H1 (cell line): ENCODE measurements at regions not wholly inside any gene's neighbourhood (a gene's known extent, or its start where the extent isn't known, plus 50 kb on each side); places are given as distances from the start of the nearest gene placed in this dataset.

ENCODE experiments used
- CTCF ChIA-PET: fragments of 300-600 bp; sonication (Branson Sonifier 250); formaldehyde crosslinking; loops from one replicate; lab custom pipeline; 2021; ENCODE audit not compliant: partially characterized antibody; lab: Charles Lee
- POLR2A ChIA-PET: fragments of 300-600 bp; sonication (Branson Sonifier 250); formaldehyde crosslinking; loops from one replicate; lab custom pipeline; 2021; ENCODE audit warnings: inconsistent platforms; ENCODE audit not compliant: partially characterized antibody; lab: Charles Lee
- DNase-seq, 2 experiments: peaks; one replicate each; pipeline versions ENCODE4 v3.0.0 to v3.0.0-alpha.2; 2010 to 2022; ENCODE audit warnings: low spot score in 2 of 2, low read depth in 1 of 2, mixed read lengths in 1 of 2
- FAIRE-seq: peaks from 2 replicates; lab custom pipeline; 2011; peaks lifted over from hg19 to GRCh38; lab: Jason Lieb, UNC
- H2AFZ ChIP-seq: 2 replicates; pipeline ENCODE4 v1.8.1; 2012; ENCODE audit warnings: low read length, inconsistent platforms
- H2AK5ac ChIP-seq: 2 replicates; pipeline ENCODE4 v1.6.1; 2013; ENCODE audit warnings: low read depth, low read length
- H2BK120ac ChIP-seq: replicated peaks from 2 replicates; pipeline ENCODE3; 2013; ENCODE audit warnings: low read depth, low read length, inconsistent platforms
- H2BK12ac ChIP-seq: 2 replicates; pipeline ENCODE4 v1.6.1; 2013; ENCODE audit warnings: low read depth, low read length
- H2BK15ac ChIP-seq: 2 replicates; pipeline ENCODE4 v1.6.1; 2013; ENCODE audit warnings: low read length
- H2BK20ac ChIP-seq: 2 replicates; pipeline ENCODE4 v1.6.1; 2013; ENCODE audit warnings: low read length
- H2BK5ac ChIP-seq: 2 replicates; pipeline ENCODE4 v1.6.1; 2013; ENCODE audit warnings: low read depth, low read length
- H3K14ac ChIP-seq: 2 replicates; pipeline ENCODE4 v1.6.1; 2013; ENCODE audit warnings: inconsistent platforms; ENCODE audit not compliant: insufficient read length
- H3K18ac ChIP-seq: 2 replicates; pipeline ENCODE4 v1.6.1; 2013; ENCODE audit warnings: low read length; ENCODE audit errors: extremely low read depth
- H3K23ac ChIP-seq: 2 replicates; pipeline ENCODE4 v1.6.1; 2013; ENCODE audit warnings: inconsistent platforms; ENCODE audit not compliant: insufficient read length
- H3K23me2 ChIP-seq: 2 replicates; pipeline ENCODE4 v1.6.1; 2013; ENCODE audit warnings: low read depth, low read length
- H3K27ac ChIP-seq: 2 replicates; pipeline ENCODE4 v1.6.1; 2011; ENCODE audit warnings: low read depth, low read length, inconsistent platforms
- H3K27me3 ChIP-seq, 4 experiments: replicated peaks in 1 of 4; 1 replicate in 1 of 4; 2 replicates in 3 of 4; pipeline versions ENCODE4 v1.6.1 to v1.8.1; 2011 to 2013; ENCODE audit warnings: low read length in 3 of 4, mild to moderate bottlenecking in 3 of 4, inconsistent platforms in 2 of 4, mixed read lengths in 2 of 4, moderate library complexity in 1 of 4; ENCODE audit not compliant: control insufficient read depth in 3 of 4, insufficient read depth in 3 of 4; ENCODE audit errors: extremely low read depth in 1 of 4
- H3K36me3 ChIP-seq, 4 experiments: 2 replicates each; pipeline versions ENCODE4 v1.6.1 to v1.8.1; 2011 to 2013; ENCODE audit warnings: mild to moderate bottlenecking in 4 of 4, low read length in 3 of 4, moderate library complexity in 2 of 4, control low read depth in 1 of 4, inconsistent platforms in 1 of 4; ENCODE audit not compliant: insufficient read depth in 4 of 4, control insufficient read depth in 2 of 4
- H3K4ac ChIP-seq: replicated peaks from 2 replicates; pipeline ENCODE3; 2013; ENCODE audit warnings: low read length, low read depth, mixed read lengths, inconsistent platforms; ENCODE audit not compliant: insufficient read length
- H3K4me1 ChIP-seq, 4 experiments: replicated peaks in 1 of 4; 1 replicate in 1 of 4; 2 replicates in 3 of 4; pipeline versions ENCODE4 v1.6.1 to v1.8.1; 2011 to 2013; ENCODE audit warnings: low read length in 3 of 4, inconsistent platforms in 2 of 4, mixed read lengths in 1 of 4; ENCODE audit not compliant: insufficient read depth in 4 of 4, control insufficient read depth in 3 of 4
- H3K4me2 ChIP-seq, 2 experiments: 2 replicates each; pipeline versions ENCODE4 v1.6.1 to v1.8.1; 2011 to 2013; ENCODE audit warnings: low read depth in 2 of 2, low read length in 2 of 2, control low read depth in 1 of 2, inconsistent platforms in 1 of 2, mild to moderate bottlenecking in 1 of 2; ENCODE audit not compliant: insufficient read depth in 1 of 2
- H3K4me3 ChIP-seq, 4 experiments: fragments of 200-600, 300-600 bp in 1 of 4; sonication (generic), shearing (Covaris generic), sonication (Bioruptor Twin) in 1 of 4; 2 replicates each; pipeline versions ENCODE4 v1.5.1 to v1.8.1; 2011 to 2016; ENCODE audit warnings: low read length in 4 of 4, low read depth in 3 of 4, control low read depth in 2 of 4, inconsistent platforms in 2 of 4, mild to moderate bottlenecking in 2 of 4, mixed read lengths in 1 of 4, moderate library complexity in 1 of 4; ENCODE audit not compliant: insufficient read depth in 2 of 4; ENCODE audit errors: extremely low read depth in 1 of 4
- H3K56ac ChIP-seq: replicated peaks from 2 replicates; pipeline ENCODE3; 2013; ENCODE audit warnings: low read depth, mild to moderate bottlenecking, mixed read lengths, low read length, inconsistent platforms; ENCODE audit not compliant: insufficient read length
- H3K79me1 ChIP-seq: 2 replicates; pipeline ENCODE4 v1.6.1; 2013; ENCODE audit warnings: low read depth, low read length, control low read depth
- H3K79me2 ChIP-seq, 2 experiments: 2 replicates each; pipeline versions ENCODE4 v1.6.1 to v1.8.1; 2012 to 2013; ENCODE audit warnings: low read length in 2 of 2, mild to moderate bottlenecking in 2 of 2, inconsistent platforms in 1 of 2; ENCODE audit not compliant: insufficient read depth in 2 of 2, control insufficient read depth in 1 of 2
- H3K9ac ChIP-seq, 4 experiments: replicated peaks in 1 of 4; 1 replicate in 1 of 4; 2 replicates in 3 of 4; pipeline versions ENCODE4 v1.6.1 to v1.8.1; 2011 to 2013; ENCODE audit warnings: low read depth in 3 of 4, low read length in 3 of 4, control low read depth in 2 of 4, mild to moderate bottlenecking in 2 of 4, moderate library complexity in 2 of 4, inconsistent platforms in 1 of 4; ENCODE audit errors: extremely low read depth in 1 of 4
- H3K9me3 ChIP-seq, 2 experiments: 2 replicates each; pipeline versions ENCODE4 v1.6.1 to v1.8.1; 2012 to 2013; ENCODE audit warnings: mild to moderate bottlenecking in 2 of 2, moderate library complexity in 2 of 2, control low read depth in 1 of 2, inconsistent platforms in 1 of 2, low read depth in 1 of 2, low read length in 1 of 2, mixed read lengths in 1 of 2; ENCODE audit not compliant: insufficient read depth in 2 of 2
- H4K20me1 ChIP-seq, 2 experiments: replicated peaks in 1 of 2; 2 replicates each; pipeline versions ENCODE3 to v1.8.1; 2011 to 2013; ENCODE audit warnings: inconsistent platforms in 2 of 2, low read length in 2 of 2, mild to moderate bottlenecking in 1 of 2; ENCODE audit not compliant: insufficient read depth in 2 of 2, control insufficient read depth in 1 of 2
- H4K5ac ChIP-seq: 2 replicates; pipeline ENCODE4 v1.6.1; 2013; ENCODE audit warnings: low read length, low read depth, mixed read lengths, inconsistent platforms; ENCODE audit not compliant: insufficient read length
- H4K8ac ChIP-seq: 2 replicates; pipeline ENCODE4 v1.8.0; 2013; ENCODE audit warnings: mild to moderate bottlenecking, moderate library complexity, low read length, inconsistent platforms; ENCODE audit not compliant: insufficient read depth; ENCODE audit errors: extremely low read depth
- H4K91ac ChIP-seq: replicated peaks from 2 replicates; pipeline ENCODE3; 2013; ENCODE audit warnings: low read length, mixed read lengths, inconsistent platforms; ENCODE audit not compliant: insufficient read length
- CBX5 ChIP-seq: fragments of 300-800, 300-1000 bp; sonication (generic); IDR thresholded peaks from 2 replicates; pipeline ENCODE4 v1.7.1; 2016; ENCODE audit warnings: antibody characterized with exemption, low read length, low read depth
- EZH2 ChIP-seq: fragments of 200-600 bp; sonication (generic); IDR thresholded peaks from 2 replicates; pipeline ENCODE4 v1.7.1; 2012; ENCODE audit warnings: low read depth, mild to moderate bottlenecking, moderate library complexity, low read length, inconsistent platforms; ENCODE audit not compliant: severe bottlenecking
- GABPA ChIP-seq: IDR thresholded peaks from 2 replicates; pipeline ENCODE4 v1.6.1; 2011; ENCODE audit warnings: mild to moderate bottlenecking, low read length, moderate library complexity, borderline replicate concordance; ENCODE audit not compliant: insufficient read depth
- KDM1A ChIP-seq: fragments of 200-600, 300-600 bp; sonication (generic); IDR thresholded peaks from 2 replicates; pipeline ENCODE4 v1.7.1; 2016; ENCODE audit warnings: mild to moderate bottlenecking, low read length, borderline replicate concordance
- POU5F1 ChIP-seq: IDR thresholded peaks from 2 replicates; pipeline ENCODE4 v1.6.1; 2011; ENCODE audit warnings: low read depth, mild to moderate bottlenecking, low read length, moderate library complexity
- RFX5 ChIP-seq: IDR thresholded peaks from 2 replicates; pipeline ENCODE4 v1.6.1; 2011; ENCODE audit warnings: low read depth, low read length, improper control_type of control experiment, borderline replicate concordance
- RXRA ChIP-seq: IDR thresholded peaks from 2 replicates; pipeline ENCODE4 v1.6.1; 2011; ENCODE audit warnings: low read depth, mild to moderate bottlenecking, low read length, moderate library complexity; ENCODE audit not compliant: insufficient read depth
- SIN3A ChIP-seq, 2 experiments: IDR thresholded peaks in 1 of 2; conservative IDR thresholded peaks in 1 of 2; 2 replicates each; pipeline ENCODE4 v1.6.1; 2011 to 2012; ENCODE audit warnings: low read length in 2 of 2, improper control_type of control experiment in 1 of 2, low read depth in 1 of 2, mild to moderate bottlenecking in 1 of 2
- SIX5 ChIP-seq: IDR thresholded peaks from 2 replicates; pipeline ENCODE4 v1.6.1; 2011; ENCODE audit warnings: mild to moderate bottlenecking, low read depth, low read length
- SP4 ChIP-seq: IDR thresholded peaks from 2 replicates; pipeline ENCODE4 v1.6.1; 2012; ENCODE audit warnings: low read length, inconsistent platforms
- YY1 ChIP-seq: IDR thresholded peaks from 2 replicates; pipeline ENCODE4 v1.6.1; 2011; ENCODE audit warnings: low read depth, mild to moderate bottlenecking, low read length
- ZNF274 ChIP-seq: IDR thresholded peaks from 2 replicates; pipeline ENCODE4 v1.7.0; 2012; ENCODE audit warnings: low read length, borderline replicate concordance; ENCODE audit errors: extremely low read depth
- WGBS, 2 experiments: shearing (Covaris generic) in 1 of 2; methylation state at CpG; one replicate each; pipeline versions ENCODE4 v1.1.6 to v1.1.7; 2013 to 2015; ENCODE audit warnings: low lambda C conversion rate in 2 of 2, mixed read lengths in 2 of 2, inconsistent platforms in 1 of 2, low coverage in 1 of 2, missing lambda C conversion rate in 1 of 2; ENCODE audit not compliant: insufficient replicate concordance in 2 of 2, insufficient coverage in 1 of 2, insufficient read length in 1 of 2; ENCODE audit errors: extremely low coverage in 1 of 2, missing lambda C conversion rate in 1 of 2; 5-methylcytosine and 5-hydroxymethylcytosine counted together
- TF ChIP-seq, protein P1 (sequence below): IDR thresholded peaks from 2 replicates; pipeline ENCODE4 v1.6.1; 2011; ENCODE audit warnings: low read depth, mild to moderate bottlenecking, low read length; ENCODE audit not compliant: insufficient read depth
- TF ChIP-seq, protein P2 (sequence below): IDR thresholded peaks from 2 replicates; pipeline ENCODE4 v1.6.1; 2012; ENCODE audit warnings: inconsistent platforms

GRCh38 chr5:158546748-158547147 lies 553.0 kb downstream of the EBF1 start:
- no peaks in the 10 kb centered on the region for H3K4me1 ChIP-seq
- H3K4me2 ChIP-seq: no peak overlapping the region
- H3K23me2 ChIP-seq: no peaks in the 10 kb centered on the region
- no peaks in the 10 kb centered on the region for H3K79me1 ChIP-seq
- no peak overlapping the region for H3K27ac ChIP-seq
- no peak overlapping the region for H3K4ac ChIP-seq
- no peak overlapping the region for H4K91ac ChIP-seq
- no peak overlapping the region for H3K18ac ChIP-seq
- H2BK12ac ChIP-seq: no peak overlapping the region
- no peak overlapping the region for H2BK15ac ChIP-seq
- H3K56ac ChIP-seq: no peak overlapping the region
- H3K9ac ChIP-seq: no peak overlapping the region
- H3K9me3 ChIP-seq: no peaks in the 10 kb centered on the region
- ChIA-PET POLR2A (interaction anchor here (0.7 kb wide), 1 partner anchor 14 kb away, joined by 3 read pairs; no protein-coding TSS in a partner anchor), CTCF (interaction anchor here (0.6 to 1.2 kb wide), 3 partner anchors 14 to 30 kb away, joined by 3 to 4 read pairs (median 3); no protein-coding TSS in a partner anchor)
- whole genome bisulfite sequencing, 2 experiments: 97% methylated on average over 9 of the region's 9 CpGs; no CpG with 5 or more reads in 1 of the 2 experiments
- no peak overlapping the region for H2AFZ ChIP-seq
- no peak overlapping the region for H4K5ac ChIP-seq
- no peak overlapping the region for H4K8ac ChIP-seq
- H3K23ac ChIP-seq: no peak overlapping the region
- FAIRE-seq (no peak), DNase-seq (no peak)
- no peak overlapping the region for H2BK5ac ChIP-seq
- H3K14ac ChIP-seq: no peak overlapping the region
- H3K4me3 ChIP-seq: no peak overlapping the region
- H4K20me1 ChIP-seq: no peaks in the 10 kb centered on the region
- no peak overlapping the region for H2BK120ac ChIP-seq
- no peak overlapping the region for H2BK20ac ChIP-seq
- no peaks in the 10 kb centered on the region for H3K36me3 ChIP-seq
- no peaks in the 10 kb centered on the region for H3K27me3 ChIP-seq
- H2AK5ac ChIP-seq: no peak overlapping the region
- no peaks in the 10 kb centered on the region for H3K79me2 ChIP-seq
- no peak for TF ChIP-seq POU5F1
- TF ChIP-seq, protein P1, sequence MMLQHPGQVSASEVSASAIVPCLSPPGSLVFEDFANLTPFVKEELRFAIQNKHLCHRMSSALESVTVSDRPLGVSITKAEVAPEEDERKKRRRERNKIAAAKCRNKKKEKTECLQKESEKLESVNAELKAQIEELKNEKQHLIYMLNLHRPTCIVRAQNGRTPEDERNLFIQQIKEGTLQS: no peak
- no peak for TF ChIP-seq RFX5
- no peak for TF ChIP-seq YY1
- no peak for TF ChIP-seq CBX5
- TF ChIP-seq SIN3A (conservative IDR thresholded peaks at IDR 0.05 in 1 of 2, IDR thresholded peaks at IDR 0.05 in 1 of 2; ENCODE audit: low read depth in 1 of 2, low read length in 2 of 2): no peak
- TF ChIP-seq ZNF274: no peak
- TF ChIP-seq EZH2: no peak
- TF ChIP-seq SP4: no peak
- TF ChIP-seq RXRA: no peak
- TF ChIP-seq KDM1A: no peak
- no peak for TF ChIP-seq SIX5
- TF ChIP-seq, protein P2, sequence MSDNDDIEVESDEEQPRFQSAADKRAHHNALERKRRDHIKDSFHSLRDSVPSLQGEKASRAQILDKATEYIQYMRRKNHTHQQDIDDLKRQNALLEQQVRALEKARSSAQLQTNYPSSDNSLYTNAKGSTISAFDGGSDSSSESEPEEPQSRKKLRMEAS: no peak
- no peak for TF ChIP-seq GABPA
